ENCODE measurements at regions not wholly inside any gene's neighbourhood (a gene's known extent, or its start where the extent isn't known, plus 50 kb on each side); places are given as distances from the start of the nearest gene placed in this dataset.
A peak's percentile ranks its signal among the peaks of the same experiment; 100 is the strongest.

GRCh38 chr3:13718436-13718835, 161.4 kb downstream of the WNT7A start:
- Mint-ChIP-seq H3K27me3 (no peaks in the 10 kb centered on the region), H3K9me3 (peaks cover 24 to 36% of the 10 kb centered on the region in 2 donors), H3K4me3 (no peak overlapping the region), H3K4me1 (no peaks in the 10 kb centered on the region), H3K27ac (no peak overlapping the region)
- DNase-seq = no peak
- peak; percentile 23 for ATAC-seq

GRCh38 chr3:13718000-13718399, 161.9 kb downstream of the WNT7A start:
- no peaks in the 10 kb centered on the region for H3K27me3 Mint-ChIP-seq
- no peaks in the 10 kb centered on the region for H3K4me1 Mint-ChIP-seq
- no peak for ATAC-seq
- no peak for DNase-seq
- H3K9me3 Mint-ChIP-seq = peaks cover 22 to 36% of the 10 kb centered on the region in 2 donors
- H3K4me3 Mint-ChIP-seq = no peak overlapping the region
- H3K27ac Mint-ChIP-seq = peak overlapping the region in 1 of 2 donors; percentile 91

- H3K27ac Mint-ChIP-seq = no peak overlapping the region
These were observed 162.5 kb downstream of the WNT7A start for GRCh38 chr3:13717222-13717895.

GRCh38 chr3:13716540-13717221, 163.2 kb downstream of the WNT7A start:
- Mint-ChIP-seq H3K9me3 (peaks cover 19 to 38% of the 10 kb centered on the region in 2 donors), H3K4me3 (no peak overlapping the region), H3K27ac (no peak overlapping the region), H3K27me3 (no peaks in the 10 kb centered on the region), H3K4me1 (no peaks in the 10 kb centered on the region)
- DNase-seq = peak in 1 of 2 donors; percentile 2
- no peak for ATAC-seq

More at GRCh38 chr3:13717222-13717895, 162.5 kb downstream of the WNT7A start:
- DNase-seq = no peak
- H3K9me3 Mint-ChIP-seq = peaks cover 19 to 36% of the 10 kb centered on the region in 2 donors
- H3K27me3 Mint-ChIP-seq = no peaks in the 10 kb centered on the region
- no peak for ATAC-seq
- no peak overlapping the region for H3K4me3 Mint-ChIP-seq
- no peaks in the 10 kb centered on the region for H3K4me1 Mint-ChIP-seq

GRCh38 chr3:13715961-13716360, 163.9 kb downstream of the WNT7A start:
- no peak for ATAC-seq
- H3K27ac Mint-ChIP-seq = no peak overlapping the region
- H3K27me3 Mint-ChIP-seq = no peaks in the 10 kb centered on the region
- peak in 1 of 2 donors; percentile 2 for DNase-seq
- H3K9me3 Mint-ChIP-seq = peaks cover 26 to 45% of the 10 kb centered on the region in 2 donors
- no peaks in the 10 kb centered on the region for H3K4me1 Mint-ChIP-seq
- H3K4me3 Mint-ChIP-seq = no peak overlapping the region

GRCh38 chr3:13715167-13715954, 164.5 kb downstream of the WNT7A start:
- Mint-ChIP-seq H3K4me1 (no peaks in the 10 kb centered on the region), H3K4me3 (no peak overlapping the region), H3K27me3 (no peaks in the 10 kb centered on the region), H3K9me3 (peaks cover 32 to 51% of the 10 kb centered on the region in 2 donors), H3K27ac (no peak overlapping the region)
- no peak for ATAC-seq
- peak in 1 of 2 donors; percentile 6 for DNase-seq

- Mint-ChIP-seq H3K4me3 (no peak overlapping the region), H3K4me1 (no peaks in the 10 kb centered on the region), H3K27ac (peak overlapping the region in 1 of 2 donors; percentile 10), H3K27me3 (no peaks in the 10 kb centered on the region), H3K9me3 (peaks cover 42 to 61% of the 10 kb centered on the region in 2 donors)
- DNase-seq (peak in 1 of 2 donors; percentile 3), ATAC-seq (no peak)
These were observed 165.5 kb downstream of the FBLN2 start for GRCh38 chr3:13714251-13714916.

- ATAC-seq (no peak), DNase-seq (peak in 1 of 2 donors; percentile 4)
- H3K4me3 Mint-ChIP-seq = no peak overlapping the region
- no peak overlapping the region for H3K27ac Mint-ChIP-seq
- H3K4me1 Mint-ChIP-seq = no peaks in the 10 kb centered on the region
- H3K9me3 Mint-ChIP-seq = peaks cover 48 to 71% of the 10 kb centered on the region in 2 donors
- H3K27me3 Mint-ChIP-seq = peaks cover 6% of the 10 kb centered on the region
These were observed 164.5 kb downstream of the FBLN2 start for GRCh38 chr3:13713396-13713795.

GRCh38 chr3:13712682-13713180, 163.8 kb downstream of the FBLN2 start:
- Mint-ChIP-seq H3K4me3 (no peak overlapping the region), H3K27ac (no peak overlapping the region), H3K27me3 (peaks cover 12% of the 10 kb centered on the region), H3K4me1 (no peaks in the 10 kb centered on the region), H3K9me3 (peaks cover 54 to 77% of the 10 kb centered on the region in 2 donors)
- peak in 1 of 2 donors; percentile 2 for DNase-seq
- ATAC-seq = no peak

- Mint-ChIP-seq H3K27ac (no peak overlapping the region), H3K9me3 (peaks cover 60 to 84% of the 10 kb centered on the region in 2 donors), H3K4me1 (no peaks in the 10 kb centered on the region), H3K27me3 (peaks cover 19% of the 10 kb centered on the region), H3K4me3 (no peak overlapping the region)
- DNase-seq = peak in 1 of 2 donors; percentile 3
- ATAC-seq = no peak
These were observed 163.2 kb downstream of the FBLN2 start for GRCh38 chr3:13711911-13712650.

- Mint-ChIP-seq H3K27ac (peak overlapping the region in 1 of 2 donors; percentile 49), H3K4me1 (no peaks in the 10 kb centered on the region), H3K27me3 (peaks cover 37% of the 10 kb centered on the region), H3K9me3 (peaks cover 74 to 100% of the 10 kb centered on the region in 2 donors), H3K4me3 (no peak overlapping the region)
- ATAC-seq (no peak), DNase-seq (peak in 1 of 2 donors; percentile 2)
These were observed 161.3 kb downstream of the FBLN2 start for GRCh38 chr3:13710251-13710650.

- no peak overlapping the region for H3K27ac Mint-ChIP-seq
- no peak overlapping the region for H3K4me3 Mint-ChIP-seq
- peaks cover 79 to 100% of the 10 kb centered on the region in 2 donors for H3K9me3 Mint-ChIP-seq
- no peaks in the 10 kb centered on the region for H3K4me1 Mint-ChIP-seq
- H3K27me3 Mint-ChIP-seq = peaks cover 43% of the 10 kb centered on the region
- ATAC-seq = no peak
- DNase-seq = peak in 1 of 2 donors; percentile 3
These were observed 160.8 kb downstream of the FBLN2 start for GRCh38 chr3:13709706-13710105.

- Mint-ChIP-seq H3K9me3 (peaks cover 82 to 100% of the 10 kb centered on the region in 2 donors), H3K4me3 (no peak overlapping the region), H3K4me1 (no peaks in the 10 kb centered on the region), H3K27me3 (peaks cover 49% of the 10 kb centered on the region), H3K27ac (no peak overlapping the region)
- ATAC-seq (no peak), DNase-seq (peak in 1 of 2 donors; percentile 4)
These were observed 160.1 kb downstream of the FBLN2 start for GRCh38 chr3:13708871-13709595.

GRCh38 chr3:13708301-13708700, 159.4 kb downstream of the FBLN2 start:
- Mint-ChIP-seq H3K4me1 (no peaks in the 10 kb centered on the region), H3K9me3 (peaks cover 82 to 100% of the 10 kb centered on the region in 2 donors), H3K27me3 (peaks cover 57% of the 10 kb centered on the region), H3K27ac (no peak overlapping the region), H3K4me3 (no peak overlapping the region)
- ATAC-seq (no peak), DNase-seq (peak in 1 of 2 donors; percentile 6)
